ENCODE measurements at regions not wholly inside any gene's neighbourhood (a gene's known extent, or its start where the extent isn't known, plus 50 kb on each side); places are given as distances from the start of the nearest gene placed in this dataset.

- TF ChIP-seq CTCF (optimal IDR thresholded peaks at IDR 0.05 in 1 of 3, IDR thresholded peaks at IDR 0.05 in 1 of 3, conservative IDR thresholded peaks at IDR 0.05 in 1 of 3; ENCODE audit: extremely low read depth in 1 of 3, insufficient read depth in 2 of 3, low read length in 3 of 3) (no peak), EZH2 (IDR thresholded peaks at IDR 0.05; ENCODE audit: low read length) (no peak)
Observed at GRCh38 chr18:44028109-44028508, 652.6 kb upstream of the SETBP1 start.

Data from keratinocyte (primary cell).